Thyroid gland (tissue), 4 donors: ENCODE measurements at regions not wholly inside any gene's neighbourhood (a gene's known extent, or its start where the extent isn't known, plus 50 kb on each side); places are given as distances from the start of the nearest gene placed in this dataset.

Experiments
- DNase-seq, 2 donors: peaks; one replicate each; pipeline ENCODE4 v3.0.0-alpha.2; 2019
- H3K27ac ChIP-seq, 3 donors: fragments of 200-600 bp; sonication (generic); 1 replicate in 2 of 3; 2 replicates in 1 of 3; pipeline ENCODE4 v1.5.1; 2016 to 2019; ENCODE audit warnings: mild to moderate bottlenecking in 1 of 3, moderate library complexity in 1 of 3
- H3K27me3 ChIP-seq: fragments of 200-600 bp; sonication (generic); one replicate; pipeline ENCODE4 v1.5.1; 2019
- H3K36me3 ChIP-seq, 2 donors: fragments of 200-600 bp; sonication (generic); one replicate each; pipeline ENCODE4 v1.5.1; 2016 to 2019
- H3K4me1 ChIP-seq, 2 donors: fragments of 200-600 bp; sonication (generic); one replicate each; pipeline ENCODE4 v1.5.1; 2017 to 2019
- H3K4me3 ChIP-seq, 3 donors: fragments of 200-600 bp; sonication (generic); replicated peaks in 1 of 3; 1 replicate in 2 of 3; 2 replicates in 1 of 3; pipeline ENCODE4 v1.5.1; 2016; ENCODE audit warnings: mild to moderate bottlenecking in 1 of 3
- H3K9me3 ChIP-seq: fragments of 200-600 bp; sonication (generic); one replicate; pipeline ENCODE4 v1.5.1; 2017
- CTCF ChIP-seq, 6 experiments: fragments of 200-600 bp in 3 of 6; fragments of 450-650 bp in 3 of 6; sonication (generic) in 3 of 6; IDR thresholded peaks; one replicate each; pipeline ENCODE4 v1.5.1; 2016 to 2019; ENCODE audit warnings: antibody characterized with exemption in 6 of 6, mild to moderate bottlenecking in 2 of 6, inconsistent platforms in 1 of 6, moderate library complexity in 1 of 6
- POLR2A ChIP-seq, 2 donors: fragments of 450-650 bp; IDR thresholded peaks; one replicate each; pipeline ENCODE4 v1.6.1; 2017; ENCODE audit warnings: antibody characterized with exemption in 2 of 2, mild to moderate bottlenecking in 2 of 2, moderate library complexity in 1 of 2
- WGBS, 2 donors: methylation state at CpG; one replicate each; pipeline ENCODE4 v1.1.5; 2017; 5-methylcytosine and 5-hydroxymethylcytosine counted together
- intact Hi-C: fragments of 100-400 bp; cut with DNase I; formaldehyde crosslinking; loops from one replicate; pipeline ENCODE4 v1.15.1; 2023

DNA sequence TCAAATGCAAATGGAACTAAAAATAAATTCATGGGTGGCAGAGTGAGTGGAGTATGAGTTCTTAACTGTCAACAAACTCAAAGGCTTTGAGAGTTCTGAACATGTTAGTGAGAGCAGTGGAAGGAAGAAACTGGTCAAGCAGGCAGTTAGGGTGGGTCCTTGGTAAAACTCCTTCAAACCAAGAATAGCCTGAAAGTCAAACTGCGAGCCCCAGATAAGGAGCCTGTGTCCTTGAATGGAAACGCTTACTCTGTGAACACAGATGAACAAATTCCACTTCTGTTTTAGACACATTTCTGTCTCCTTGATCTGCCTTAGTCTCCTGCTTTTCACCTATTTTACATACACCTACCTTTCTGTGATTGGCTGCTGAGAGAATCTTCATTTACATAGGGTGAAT is 129.4 kb upstream of the PCDH18 start:
- H3K36me3 ChIP-seq = no peaks in the 10 kb centered on the region
- no peak for DNase-seq
- H3K9me3 ChIP-seq = no peaks in the 10 kb centered on the region
- intact Hi-C loops = no loop called here
- TF ChIP-seq POLR2A (IDR thresholded peaks at IDR 0.05) = no peak
- no peak for TF ChIP-seq CTCF (IDR thresholded peaks at IDR 0.05)
- 88 to 90% methylated on average over 2 of the region's 2 CpGs for WGBS, 2 donors
- no peaks in the 10 kb centered on the region for H3K4me1 ChIP-seq
- H3K4me3 ChIP-seq = no peak overlapping the region
- no peak overlapping the region for H3K27ac ChIP-seq
- H3K27me3 ChIP-seq = no peaks in the 10 kb centered on the region

GRCh38 chr4:137660211-137660610 is 127.9 kb upstream of the PCDH18 start:
- intact Hi-C loops = no loop called here
- H3K27ac ChIP-seq = no peak overlapping the region

DNA sequence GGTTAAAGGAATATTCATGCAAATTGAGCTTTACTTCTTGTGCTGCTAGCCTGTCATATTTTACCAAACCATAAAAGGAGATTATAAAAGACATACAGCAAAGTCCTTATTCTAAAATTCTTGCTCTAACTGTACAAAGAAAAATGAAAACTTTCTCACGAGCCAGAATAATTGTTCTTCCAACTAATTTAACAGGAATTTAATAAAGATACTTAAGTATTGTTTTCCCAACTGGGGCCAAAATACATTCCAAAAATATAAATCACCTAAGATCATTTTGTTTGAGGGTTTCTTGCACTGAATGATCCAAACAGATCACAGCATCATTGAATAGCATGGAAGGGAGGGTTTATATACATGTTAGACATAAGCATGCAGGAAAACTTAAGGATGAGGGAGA is 127.1 kb upstream of the PCDH18 start:
- no peak for DNase-seq
- H3K36me3 ChIP-seq = no peaks in the 10 kb centered on the region
- no peaks in the 10 kb centered on the region for H3K4me1 ChIP-seq
- H3K27me3 ChIP-seq = no peaks in the 10 kb centered on the region
- TF ChIP-seq CTCF (IDR thresholded peaks at IDR 0.05) (no peak), POLR2A (IDR thresholded peaks at IDR 0.05) (no peak)
- intact Hi-C loops = no loop called here
- H3K4me3 ChIP-seq = no peak overlapping the region
- 68 to 73% methylated on average over 1 of the region's 1 CpG for WGBS, 2 donors
- no peak overlapping the region for H3K27ac ChIP-seq
- H3K9me3 ChIP-seq = no peaks in the 10 kb centered on the region

More at GRCh38 chr4:137660211-137660610, 127.9 kb upstream of the PCDH18 start:
- TF ChIP-seq POLR2A (IDR thresholded peaks at IDR 0.05) (no peak), CTCF (IDR thresholded peaks at IDR 0.05) (no peak)
- no peaks in the 10 kb centered on the region for H3K4me1 ChIP-seq
- no peak for DNase-seq
- no peaks in the 10 kb centered on the region for H3K9me3 ChIP-seq
- no peaks in the 10 kb centered on the region for H3K36me3 ChIP-seq
- H3K4me3 ChIP-seq = no peak overlapping the region
- H3K27me3 ChIP-seq = no peaks in the 10 kb centered on the region
- WGBS, 2 donors = 64 to 79% methylated on average over 4 of the region's 4 CpGs

- 85 to 88% methylated on average over 2 of the region's 2 CpGs for WGBS, 2 donors
- Histone ChIP-seq H3K27me3 (no peaks in the 10 kb centered on the region), H3K4me3 (no peak overlapping the region), H3K36me3 (no peaks in the 10 kb centered on the region), H3K4me1 (no peaks in the 10 kb centered on the region), H3K27ac (no peak overlapping the region), H3K9me3 (no peaks in the 10 kb centered on the region)
- no peak for TF ChIP-seq POLR2A (IDR thresholded peaks at IDR 0.05)
- no peak for TF ChIP-seq CTCF (IDR thresholded peaks at IDR 0.05)
- DNase-seq = no peak
- intact Hi-C loops = no loop called here
Observed at GRCh38 chr4:137656661-137657060, 124.4 kb upstream of the PCDH18 start.

DNA sequence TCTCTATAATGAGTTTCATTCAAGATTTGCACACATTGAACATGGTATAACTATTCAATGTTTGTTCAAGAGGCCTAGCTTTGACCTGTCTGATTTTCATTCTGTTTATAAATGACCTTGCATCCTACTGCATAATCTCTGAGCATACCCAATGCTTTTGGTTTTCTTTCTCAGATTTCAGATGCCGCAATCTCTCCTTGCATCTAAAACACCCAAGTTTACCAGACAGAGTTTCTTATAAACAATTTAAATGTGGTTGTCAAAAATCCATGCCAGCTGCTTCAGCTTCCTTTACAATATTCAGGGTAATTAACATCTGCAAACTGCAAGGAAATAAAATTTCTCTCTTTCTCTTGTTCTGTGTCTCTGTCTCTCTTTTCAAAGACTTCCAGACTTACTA is 123.0 kb upstream of the PCDH18 start:
- intact Hi-C loops = no loop called here
- no peak overlapping the region for H3K4me3 ChIP-seq
- H3K4me1 ChIP-seq = no peaks in the 10 kb centered on the region
- 95 to 96% methylated on average over 1 of the region's 1 CpG for WGBS, 2 donors
- no peaks in the 10 kb centered on the region for H3K27me3 ChIP-seq
- no peaks in the 10 kb centered on the region for H3K9me3 ChIP-seq
- no peak for DNase-seq
- TF ChIP-seq POLR2A (IDR thresholded peaks at IDR 0.05) (no peak), CTCF (IDR thresholded peaks at IDR 0.05) (no peak)
- H3K36me3 ChIP-seq = no peaks in the 10 kb centered on the region
- no peak overlapping the region for H3K27ac ChIP-seq
